SU-DHL-6 (cell line): ENCODE measurements at regions not wholly inside any gene's neighbourhood (a gene's known extent, or its start where the extent isn't known, plus 50 kb on each side); places are given as distances from the start of the nearest gene placed in this dataset.

Experiments used
- EZH2phosphoT487 ChIP-seq: fragments of 200-600 bp; sonication (generic), shearing (Covaris generic); conservative IDR thresholded peaks from 2 replicates; pipeline ENCODE4 v1.6.1; 2018; ENCODE audit warnings: mild to moderate bottlenecking, antibody characterized with exemption, low read length, moderate library complexity, mixed read lengths
- TF ChIP-seq, protein P1 (sequence below): fragments of 200-600 bp; sonication (generic); IDR thresholded peaks from one replicate; pipeline ENCODE4 v1.5.1; 2017; ENCODE audit warnings: antibody characterized with exemption, mild to moderate bottlenecking, low read length, moderate library complexity; ENCODE audit not compliant: insufficient read depth, poor library complexity, severe bottlenecking

DNA sequence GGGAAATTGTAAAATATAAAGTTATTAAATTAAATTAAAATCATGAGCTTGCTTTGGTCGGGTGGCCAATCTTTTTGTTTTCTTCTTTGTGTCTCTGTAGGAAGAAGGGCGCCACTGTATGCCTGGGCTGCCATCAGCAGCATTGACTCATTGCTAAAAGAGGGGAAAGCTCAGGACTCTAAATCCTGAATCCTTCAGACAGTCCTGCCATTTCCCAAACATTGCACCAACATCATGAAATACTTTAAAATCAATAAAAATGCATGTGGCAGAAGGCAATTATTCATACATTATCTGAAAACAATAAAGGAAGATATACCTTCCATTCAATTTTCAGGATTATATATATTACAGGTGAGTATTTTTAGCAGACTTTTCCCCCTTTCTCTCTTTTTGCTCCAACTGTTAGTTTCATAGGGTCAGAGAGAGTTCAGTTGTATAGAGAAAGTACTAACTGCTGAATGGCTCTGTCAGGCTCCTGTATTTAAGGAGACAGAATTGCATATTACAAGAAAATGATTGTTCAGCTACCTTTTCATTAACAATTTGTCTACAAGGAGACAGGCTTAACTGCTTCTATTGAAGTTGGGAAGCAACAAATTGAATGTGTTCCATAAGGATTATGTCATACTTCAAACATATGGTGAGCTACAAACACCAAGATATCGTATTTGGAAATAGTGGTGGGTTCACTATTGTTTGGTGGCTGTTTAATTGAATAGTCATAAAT, 95.7 kb downstream of the ATPSCKMT start:
- TF ChIP-seq, protein P1, sequence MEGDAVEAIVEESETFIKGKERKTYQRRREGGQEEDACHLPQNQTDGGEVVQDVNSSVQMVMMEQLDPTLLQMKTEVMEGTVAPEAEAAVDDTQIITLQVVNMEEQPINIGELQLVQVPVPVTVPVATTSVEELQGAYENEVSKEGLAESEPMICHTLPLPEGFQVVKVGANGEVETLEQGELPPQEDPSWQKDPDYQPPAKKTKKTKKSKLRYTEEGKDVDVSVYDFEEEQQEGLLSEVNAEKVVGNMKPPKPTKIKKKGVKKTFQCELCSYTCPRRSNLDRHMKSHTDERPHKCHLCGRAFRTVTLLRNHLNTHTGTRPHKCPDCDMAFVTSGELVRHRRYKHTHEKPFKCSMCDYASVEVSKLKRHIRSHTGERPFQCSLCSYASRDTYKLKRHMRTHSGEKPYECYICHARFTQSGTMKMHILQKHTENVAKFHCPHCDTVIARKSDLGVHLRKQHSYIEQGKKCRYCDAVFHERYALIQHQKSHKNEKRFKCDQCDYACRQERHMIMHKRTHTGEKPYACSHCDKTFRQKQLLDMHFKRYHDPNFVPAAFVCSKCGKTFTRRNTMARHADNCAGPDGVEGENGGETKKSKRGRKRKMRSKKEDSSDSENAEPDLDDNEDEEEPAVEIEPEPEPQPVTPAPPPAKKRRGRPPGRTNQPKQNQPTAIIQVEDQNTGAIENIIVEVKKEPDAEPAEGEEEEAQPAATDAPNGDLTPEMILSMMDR: no peak
- TF ChIP-seq EZH2phosphoT487: no peak
